Activated CD4-positive, alpha-beta T cell treated with anti-CD3 and anti-CD28 coated beads, Interleukin-10, Interleukin-2, amounts not matched to agents 100 ng/mL and 50 ng/mL, durations not matched to agents 16 hours and 8 hours (primary cell): ENCODE measurements at regions not wholly inside any gene's neighbourhood (a gene's known extent, or its start where the extent isn't known, plus 50 kb on each side); places are given as distances from the start of the nearest gene placed in this dataset.
"Not testable (repeated sequence)": the region's sequence is repeated elsewhere in the genome, so short reads cannot be mapped to it uniquely, and the experiment has no call there.

ENCODE experiments used
- DNase-seq: peaks from one replicate; pipeline ENCODE4 v3.0.0-alpha.2; 2020

GRCh38 chrX:96540111-96540631 is 144.5 kb upstream of the DIAPH2 start:
- DNase-seq: peak; percentile 62

GRCh38 chrX:96546281-96546680 is 138.4 kb upstream of the DIAPH2 start:
- DNase-seq: not testable (repeated sequence)

- DNase-seq: no peak
Observed at GRCh38 chrX:96551322-96551872, 133.2 kb upstream of the DIAPH2 start.

GRCh38 chrX:96556886-96557285 is 127.8 kb upstream of the DIAPH2 start:
- DNase-seq: no peak

DNA sequence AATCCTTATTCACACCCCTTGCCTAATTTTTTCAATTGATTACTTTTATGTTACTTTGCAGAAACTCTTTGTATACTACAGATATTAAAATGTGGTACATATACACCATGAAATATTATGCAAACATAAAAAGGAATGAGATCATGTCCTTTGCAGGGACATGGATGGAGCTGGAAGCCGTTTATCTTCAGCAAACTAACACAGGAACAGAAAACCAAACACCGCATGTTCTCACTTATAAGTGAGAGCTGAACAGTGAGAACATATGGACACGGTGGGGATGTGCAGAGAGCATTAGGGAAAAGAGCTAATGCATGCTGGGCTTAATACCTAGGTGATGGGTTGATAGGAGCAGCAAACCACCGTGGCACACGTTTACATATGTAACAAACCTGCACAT is 123.5 kb upstream of the DIAPH2 start:
- not testable (repeated sequence) for DNase-seq

DNA sequence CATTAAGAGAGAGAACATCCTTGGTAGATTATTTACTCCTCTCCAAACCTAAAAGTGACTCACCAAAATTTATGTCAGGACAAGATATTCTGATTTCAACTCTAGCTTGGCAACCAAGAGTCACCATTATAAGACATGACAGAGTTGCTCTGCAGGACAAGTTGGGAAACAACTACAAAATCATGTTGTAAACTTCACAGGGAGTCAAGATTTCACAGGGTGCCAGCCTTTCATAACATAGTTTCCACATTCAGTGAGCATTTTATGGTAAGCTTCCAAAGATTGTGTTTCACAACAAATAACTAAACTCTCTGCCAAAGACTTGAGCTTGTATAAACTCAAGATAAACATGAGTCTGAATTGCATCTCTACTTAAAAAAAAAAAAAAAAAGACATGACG is 121.0 kb upstream of the DIAPH2 start:
- DNase-seq: no peak

DNA sequence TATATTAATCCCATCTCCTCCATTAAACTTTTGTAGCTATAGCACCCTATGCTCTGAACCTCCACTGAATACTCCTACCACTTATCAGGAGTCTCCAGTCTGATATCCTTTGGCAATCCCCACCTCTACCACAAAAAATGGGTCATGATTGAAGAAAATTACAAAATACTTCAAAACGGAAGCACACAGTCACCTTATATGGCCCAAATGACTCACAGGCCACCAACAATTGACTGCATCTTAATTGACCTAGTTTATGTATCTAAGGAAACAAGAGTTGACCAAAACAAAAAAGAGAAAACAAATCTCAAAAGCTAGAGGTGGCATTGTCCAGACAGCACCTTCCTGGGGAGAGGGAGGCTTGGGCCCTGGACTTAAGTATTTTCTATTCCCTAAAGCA is 120.0 kb upstream of the DIAPH2 start:
- peak; percentile 2 for DNase-seq

- no peak for DNase-seq
Observed at GRCh38 chrX:96566878-96567277, 117.8 kb upstream of the DIAPH2 start.

- DNase-seq: no peak
Observed at GRCh38 chrX:96568071-96568470, 116.6 kb upstream of the DIAPH2 start.

GRCh38 chrX:96569034-96569433 is 115.6 kb upstream of the DIAPH2 start:
- DNase-seq: no peak

DNA sequence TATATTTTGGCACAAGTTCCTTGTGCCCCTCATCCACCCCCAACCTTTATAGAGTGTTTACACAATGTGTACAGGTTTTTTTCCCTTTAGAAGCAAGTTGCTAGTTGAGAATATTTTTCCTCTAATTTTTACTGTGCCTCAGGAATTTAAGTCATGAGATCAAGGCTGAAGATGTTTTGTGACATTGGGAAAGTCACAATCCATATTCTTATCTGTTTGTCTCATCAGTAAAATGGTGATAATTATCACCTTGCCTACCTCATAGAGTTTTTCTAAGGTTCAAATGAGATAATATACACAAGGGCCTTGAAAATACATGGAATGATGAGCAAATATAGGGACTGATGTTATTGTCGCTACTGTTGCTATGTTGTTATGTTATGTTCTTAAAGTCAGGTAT is 109.6 kb upstream of the DIAPH2 start:
- DNase-seq: no peak

- DNase-seq: no peak
Observed at GRCh38 chrX:96576368-96576767, 108.3 kb upstream of the DIAPH2 start.

DNA sequence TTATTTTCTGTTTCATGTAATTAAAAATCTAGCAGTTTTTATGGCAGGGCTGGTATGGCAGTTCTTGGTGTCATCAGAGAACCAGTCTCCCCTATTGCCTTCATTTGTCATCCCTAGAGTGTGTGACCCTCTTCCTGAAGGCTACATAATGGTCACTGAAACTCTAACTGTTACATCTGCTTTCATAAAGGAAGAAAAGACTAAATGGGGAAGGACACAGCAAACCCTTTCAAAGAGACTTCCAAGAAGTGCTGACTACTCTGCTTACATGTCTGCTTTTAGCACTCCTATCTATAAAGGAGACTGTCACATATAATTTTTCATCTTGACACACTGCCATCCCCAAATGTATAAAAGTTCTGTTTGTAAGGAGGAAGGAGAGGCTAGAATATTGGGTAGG is 105.9 kb upstream of the DIAPH2 start:
- DNase-seq: no peak

DNA sequence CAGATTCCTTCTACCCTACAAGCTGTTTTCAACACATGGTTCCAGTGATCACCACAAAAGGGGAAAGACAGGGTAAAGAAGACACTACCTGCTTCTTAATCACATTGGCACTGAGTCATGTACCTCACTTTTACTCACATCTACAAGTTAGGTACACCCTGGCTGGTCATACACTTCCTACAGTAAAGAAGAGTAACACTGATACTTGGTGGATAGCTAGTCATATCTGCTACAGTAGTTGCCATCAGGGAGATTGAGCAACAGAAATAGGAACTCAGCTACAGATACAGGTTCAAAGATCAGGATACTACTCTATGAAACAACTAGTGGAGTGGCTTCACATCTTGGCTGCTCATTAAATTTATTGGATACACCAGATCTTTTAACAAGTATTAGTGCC is 105.4 kb upstream of the DIAPH2 start:
- DNase-seq: peak; percentile 1

- DNase-seq: no peak
Observed at GRCh38 chrX:96590403-96590802, 94.2 kb upstream of the DIAPH2 start.

DNA sequence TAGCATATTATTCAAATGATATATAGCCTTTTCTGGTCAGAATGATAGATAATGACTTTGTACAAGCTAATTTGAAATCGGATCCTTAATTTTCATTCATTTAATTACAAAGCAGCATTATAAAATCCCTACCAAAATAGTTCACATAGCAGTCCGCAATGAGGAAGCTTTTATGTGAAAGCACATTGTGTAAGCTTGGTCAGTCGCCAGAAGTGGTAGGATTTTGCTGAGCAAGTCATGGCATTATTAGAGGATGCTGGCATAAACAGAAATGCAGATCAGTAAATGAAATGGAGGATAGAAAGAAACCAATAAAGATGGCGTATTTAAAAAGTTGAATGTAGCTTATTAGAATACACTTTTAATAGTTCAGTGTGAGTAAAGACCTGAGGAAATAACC is 93.2 kb upstream of the DIAPH2 start:
- DNase-seq: no peak

DNA sequence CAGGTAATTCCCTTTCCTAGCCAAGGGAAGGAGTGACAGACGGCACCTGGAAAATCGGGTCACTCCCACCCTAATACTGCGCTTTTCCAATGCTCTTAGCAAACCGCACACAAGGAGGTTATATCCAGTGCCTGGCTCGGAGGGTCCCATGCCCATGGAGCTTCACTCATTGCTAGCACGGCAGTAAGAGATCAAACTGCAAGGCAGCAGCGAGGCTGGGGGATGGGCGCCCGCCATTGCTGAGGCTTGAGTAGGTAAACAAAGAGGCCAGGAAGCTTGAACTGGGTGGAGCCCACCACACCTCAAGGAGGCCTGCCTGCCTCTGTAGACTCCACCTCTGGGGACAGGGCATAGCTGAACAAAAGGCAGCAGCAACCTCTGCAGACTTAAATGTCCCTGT is 86.8 kb upstream of the DIAPH2 start:
- not testable (repeated sequence) for DNase-seq

- DNase-seq: no peak
Observed at GRCh38 chrX:96611619-96612362, 72.9 kb upstream of the DIAPH2 start.

GRCh38 chrX:96615448-96615847 is 69.2 kb upstream of the DIAPH2 start:
- DNase-seq: no peak

- DNase-seq: no peak
Observed at GRCh38 chrX:96619588-96619987, 65.1 kb upstream of the DIAPH2 start.

- no peak for DNase-seq
Observed at GRCh38 chrX:96621811-96622210, 62.8 kb upstream of the DIAPH2 start.
